NCI-H146 (cell line): ENCODE measurements at regions not wholly inside any gene's neighbourhood (a gene's known extent, or its start where the extent isn't known, plus 50 kb on each side); places are given as distances from the start of the nearest gene placed in this dataset.

ENCODE experiments used
- DNase-seq: peaks from one replicate; lab custom pipeline; 2025; lab: John Stamatoyannopoulos, UW

DNA sequence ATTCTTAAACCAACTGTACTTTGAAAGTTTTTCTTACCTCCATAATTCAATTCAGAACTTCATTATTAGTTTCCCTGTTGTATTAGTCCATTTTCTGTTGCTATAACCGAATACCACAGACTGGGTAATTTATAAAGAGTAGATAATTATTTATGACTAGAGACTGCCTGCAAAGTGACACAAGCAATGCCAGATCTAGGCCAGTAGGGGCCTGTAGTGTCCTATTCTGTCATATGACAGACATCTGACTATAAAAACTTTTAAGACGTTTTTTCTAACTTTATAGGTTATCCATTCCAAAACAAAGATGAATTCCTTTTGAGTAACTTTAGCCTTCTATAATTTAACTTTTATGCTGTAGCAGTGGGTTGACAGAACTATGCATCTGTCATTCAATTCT, 2783.8 kb downstream of the PCDH9 start:
- DNase-seq: no peak

DNA sequence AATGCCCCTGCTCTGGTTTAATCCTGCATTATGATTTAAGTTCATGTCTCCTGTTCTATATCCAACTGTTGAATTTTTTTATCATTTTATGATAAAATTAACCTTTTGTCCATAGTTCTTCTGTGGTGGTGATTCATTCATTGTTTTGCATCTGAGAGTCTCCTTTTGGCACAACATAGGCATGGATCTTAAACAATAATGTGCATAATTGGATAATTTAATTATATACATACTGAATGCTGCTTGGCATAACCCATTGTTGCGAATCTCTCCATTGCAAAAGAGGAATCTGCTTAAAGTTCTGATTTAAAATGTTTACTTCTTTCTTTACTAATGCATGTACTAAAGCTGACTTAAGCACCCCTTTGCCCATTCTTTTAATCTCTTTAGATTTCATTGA, 2788.4 kb downstream of the PCDH9 start:
- no peak for DNase-seq

DNA sequence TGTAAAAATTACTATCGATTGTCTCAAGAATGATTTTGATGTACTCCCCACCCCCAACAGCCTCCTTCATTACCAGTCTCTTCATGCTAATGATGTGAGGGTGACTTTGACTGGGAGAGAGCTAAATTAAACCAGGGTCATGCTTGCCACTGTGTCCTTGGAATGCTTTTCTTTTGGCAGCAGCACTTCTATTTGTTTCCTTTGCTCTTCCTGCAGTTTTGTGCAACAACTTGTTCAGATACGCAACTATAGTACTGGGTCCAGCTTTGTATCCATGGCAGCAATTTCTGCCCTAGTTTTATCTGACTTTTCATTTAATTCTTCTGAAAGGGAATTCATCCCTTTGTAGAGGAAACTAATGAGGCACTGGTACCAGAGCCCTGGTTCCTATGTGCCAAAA, 2792.1 kb downstream of the PCDH9 start:
- DNase-seq: no peak

DNA sequence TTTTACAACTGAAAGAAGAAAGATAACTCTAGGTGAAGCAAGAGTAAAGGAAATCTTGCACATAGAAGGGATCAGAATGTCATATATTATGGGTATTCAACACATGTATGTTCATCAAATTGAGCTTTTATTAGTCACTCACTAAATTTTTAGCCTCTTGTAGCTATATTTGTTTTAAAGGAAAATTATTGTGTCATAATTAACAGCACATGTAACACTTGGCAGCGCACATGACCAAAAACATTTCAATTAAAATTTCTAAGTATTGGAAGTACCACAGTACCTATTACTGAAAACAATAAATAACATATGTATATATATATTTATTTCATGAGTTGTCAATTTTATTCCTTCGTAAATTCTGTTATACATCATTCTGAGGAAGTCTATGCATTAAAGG, 2800.4 kb downstream of the PCDH9 start:
- no peak for DNase-seq

DNA sequence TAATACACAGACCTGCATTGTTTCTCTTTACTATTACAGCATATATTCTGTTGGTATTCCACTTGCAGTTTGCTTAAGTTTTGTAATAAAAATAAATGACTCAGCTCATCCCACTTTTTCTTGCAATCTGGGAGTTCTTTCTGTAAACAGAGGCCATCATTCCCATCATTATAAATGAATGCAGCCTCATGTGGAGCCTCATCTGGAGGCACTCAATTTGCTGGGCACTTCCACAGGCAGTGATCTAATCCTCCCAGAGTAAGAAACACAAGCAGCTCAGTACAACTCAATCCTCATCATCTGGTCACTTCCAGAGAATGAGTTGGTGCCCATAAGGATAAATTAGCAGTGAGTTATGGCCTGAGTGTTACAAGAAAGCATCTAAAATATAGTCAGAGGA, 2801.9 kb downstream of the PCDH9 start:
- no peak for DNase-seq

DNA sequence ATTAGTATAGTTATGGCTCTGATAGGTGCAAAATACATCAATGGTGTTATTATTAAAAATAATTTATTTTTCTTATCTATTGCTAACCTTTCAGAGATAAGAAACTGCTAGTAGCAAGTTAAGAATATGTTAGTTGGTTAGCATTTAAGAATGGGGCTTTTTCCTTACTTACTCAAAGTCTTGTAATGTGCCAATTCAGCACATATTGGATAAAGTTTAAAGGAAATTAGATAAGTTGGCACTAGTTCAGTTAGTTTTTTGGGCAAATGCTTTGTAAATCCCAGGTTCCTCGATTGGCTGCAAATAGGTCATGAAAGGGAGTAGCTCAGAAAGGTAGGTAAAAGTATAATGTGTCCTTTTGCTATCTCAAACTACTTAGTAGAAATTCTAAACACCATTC, 2806.7 kb downstream of the PCDH9 start:
- no peak for DNase-seq

DNA sequence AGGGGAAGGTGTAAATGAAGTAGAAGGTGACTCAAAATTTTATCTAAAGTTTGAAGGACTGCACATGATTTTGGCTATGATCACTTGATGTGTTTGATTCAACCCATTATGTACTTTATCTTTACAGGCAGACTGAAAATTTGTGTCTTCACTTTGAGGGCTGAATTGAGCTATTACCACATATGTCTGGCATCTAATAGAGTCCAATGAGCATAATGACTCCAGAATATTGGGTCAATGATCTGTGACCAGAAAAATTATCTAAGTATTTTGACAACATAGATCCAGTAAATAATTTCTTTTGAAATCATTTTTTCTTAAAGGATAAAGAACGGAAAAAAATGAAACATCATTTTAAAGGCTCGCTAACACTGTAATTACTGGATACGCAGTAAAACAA, 2810.0 kb downstream of the PCDH9 start:
- DNase-seq: no peak

DNA sequence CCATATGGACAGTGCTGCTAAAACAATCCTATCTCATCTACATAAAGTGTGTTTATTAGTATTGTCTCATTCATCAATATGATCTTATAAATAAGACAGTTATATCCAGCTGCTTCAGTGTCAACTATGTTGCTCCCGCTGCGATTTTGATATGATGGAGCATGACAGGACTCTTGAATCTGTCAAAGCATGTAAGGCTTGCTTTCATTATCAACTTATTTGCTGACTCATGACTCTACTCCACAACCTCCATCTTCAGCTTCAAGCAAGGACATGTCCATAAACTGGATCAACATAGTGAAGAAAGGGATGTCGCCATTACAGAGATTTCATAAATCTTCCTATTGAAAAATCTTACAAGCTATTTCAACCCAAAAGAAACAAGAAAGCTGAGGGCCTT, 2812.6 kb downstream of the PCDH9 start:
- no peak for DNase-seq

DNA sequence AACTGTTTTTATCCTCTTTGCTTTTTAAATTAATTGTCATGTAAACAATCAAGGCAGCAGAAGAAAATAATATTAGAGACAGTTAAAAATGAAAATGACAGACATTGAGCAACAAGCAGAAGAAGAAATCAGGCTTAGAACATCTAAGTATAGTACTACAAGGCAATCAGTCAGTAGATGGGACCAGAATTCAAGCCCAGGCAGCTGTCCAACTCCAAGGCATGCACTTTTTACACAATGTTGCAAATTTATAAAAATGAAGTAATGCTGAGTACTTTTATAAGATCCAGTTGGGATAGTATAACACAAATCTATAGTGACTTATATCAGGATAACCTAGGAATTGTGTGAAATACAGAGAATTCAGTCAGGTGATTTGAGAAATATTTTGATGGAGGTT, 2815.8 kb downstream of the PCDH9 start:
- no peak for DNase-seq

DNA sequence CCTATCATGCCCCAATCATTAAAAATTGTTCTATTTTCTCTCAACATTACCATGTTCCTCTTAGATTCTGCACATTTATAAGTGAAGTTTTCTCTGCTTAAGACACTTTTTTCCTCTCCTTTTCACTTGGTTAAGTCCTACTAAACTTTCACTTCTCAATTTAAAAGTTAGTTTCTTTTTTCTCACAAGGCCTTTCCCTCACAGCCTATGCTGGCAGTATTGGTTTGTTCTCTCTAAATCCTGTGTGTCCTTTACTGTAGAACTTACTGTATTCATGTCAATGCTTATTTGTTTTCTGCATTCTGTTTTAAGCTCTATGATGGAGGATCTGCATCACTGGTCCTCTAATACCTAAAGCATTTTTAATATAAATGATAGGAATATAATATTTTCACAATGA, 2816.6 kb downstream of the PCDH9 start:
- no peak for DNase-seq

DNA sequence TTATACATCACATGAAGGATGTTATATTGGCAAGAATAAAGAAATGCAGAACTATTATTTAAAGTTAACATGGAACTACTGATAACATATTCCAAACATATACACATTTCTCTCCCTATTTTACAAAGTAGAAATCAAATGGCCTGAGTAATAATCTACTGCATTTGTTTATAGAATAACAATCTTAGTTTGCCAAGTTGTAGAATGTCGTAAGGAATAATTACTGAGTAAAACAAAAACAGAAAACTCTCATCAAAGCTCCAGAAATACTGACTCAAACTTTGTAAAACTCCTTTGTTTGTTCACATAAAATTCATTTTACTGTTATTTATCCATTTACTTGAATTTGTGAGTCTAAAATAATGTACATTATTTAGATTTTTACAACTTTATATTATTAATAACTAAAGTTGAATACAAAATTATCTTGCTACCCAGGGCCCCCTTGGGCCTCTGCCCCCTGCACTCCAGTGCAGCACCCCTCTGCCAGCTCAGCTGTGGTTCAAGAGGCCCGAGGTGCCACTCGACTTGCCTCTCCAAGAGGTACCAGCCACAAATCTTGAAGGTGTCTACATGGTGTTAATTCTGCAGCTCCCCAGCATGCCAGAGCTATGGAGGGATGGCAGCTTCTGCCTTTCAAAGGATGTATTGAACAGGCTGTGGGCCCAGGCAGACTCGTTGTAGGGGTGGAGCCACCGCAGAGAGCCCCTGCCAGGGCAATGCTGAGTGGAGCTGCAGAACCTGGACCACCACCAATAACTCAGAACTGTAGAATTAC, 2819.7 kb downstream of the PCDH9 start:
- DNase-seq: no peak

DNA sequence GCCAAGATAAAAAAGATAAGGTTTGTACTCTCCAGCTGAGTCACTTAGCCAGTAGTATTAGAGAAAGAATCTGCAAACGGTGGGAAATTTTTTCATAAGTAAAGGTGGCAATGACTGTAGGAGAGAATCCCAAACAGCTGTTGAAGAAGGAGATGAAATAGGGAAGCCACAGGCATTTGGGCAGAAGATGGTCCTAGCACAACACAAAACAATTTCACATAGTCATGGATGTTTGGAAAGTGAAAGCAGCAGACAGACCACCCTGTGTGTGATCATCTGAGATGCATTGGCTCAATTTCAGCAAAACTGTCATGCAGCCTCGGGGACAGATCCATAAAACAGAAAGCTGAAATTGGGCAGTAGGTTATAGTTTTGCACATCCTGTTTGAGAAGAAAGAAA, 2832.4 kb downstream of the PCDH9 start:
- no peak for DNase-seq

DNA sequence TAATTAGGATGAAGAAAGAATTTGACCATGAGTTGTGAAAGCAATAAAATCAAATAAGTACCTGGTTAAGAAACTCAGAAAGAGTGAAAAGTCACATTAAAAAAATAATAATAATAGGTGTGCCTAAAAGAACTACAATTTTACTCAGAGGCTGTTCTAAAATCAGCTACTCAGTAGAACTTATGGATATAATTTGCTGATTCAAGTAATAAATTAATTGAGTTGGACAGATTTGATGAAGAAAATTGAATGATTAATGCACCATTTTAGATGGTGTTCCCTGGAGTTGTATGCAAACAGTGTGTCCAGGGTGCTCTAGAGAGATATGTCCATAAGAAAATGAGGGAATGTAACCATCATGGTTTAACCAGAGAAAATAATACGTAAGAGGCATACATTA, 2852.5 kb downstream of the PCDH9 start:
- DNase-seq: no peak

DNA sequence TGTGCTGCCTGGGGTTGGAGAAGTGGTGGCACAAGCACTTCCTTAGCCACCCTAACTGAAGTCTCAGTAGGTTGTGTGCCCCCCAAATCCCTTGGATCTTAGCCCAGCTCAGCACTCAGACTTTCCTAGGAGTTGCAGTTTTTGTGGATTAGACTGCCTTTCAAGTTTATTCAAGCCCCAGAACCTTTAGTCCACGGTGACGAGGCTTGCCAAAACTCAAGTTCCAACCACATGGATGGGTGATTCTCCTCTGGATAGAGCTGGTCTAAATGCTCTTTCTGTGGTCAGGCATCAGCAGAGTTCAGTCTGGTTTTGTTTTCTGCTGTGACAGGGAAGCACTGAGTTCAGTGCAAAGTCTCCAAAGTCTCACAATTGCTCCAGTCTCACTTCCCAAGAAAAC, 2858.7 kb downstream of the PCDH9 start:
- DNase-seq: no peak

DNA sequence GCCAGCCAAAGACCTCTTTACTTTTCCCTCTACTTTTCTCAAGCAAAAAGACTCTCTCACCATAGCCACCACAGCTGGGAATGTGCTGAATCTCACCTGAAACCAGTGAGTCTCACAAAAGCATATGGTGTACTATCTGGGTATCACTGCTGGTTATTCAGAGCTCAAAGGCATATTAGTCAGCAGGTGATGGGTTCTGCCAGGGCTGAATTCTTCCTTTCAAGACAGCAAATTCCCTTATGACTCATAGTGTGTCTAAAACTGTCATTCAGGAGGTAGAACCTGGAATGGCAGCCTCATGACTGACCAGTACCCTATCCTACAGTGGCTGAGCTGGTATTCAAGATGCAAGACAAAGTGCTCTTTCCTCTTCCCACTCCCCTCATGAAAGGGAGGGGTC, 2859.1 kb downstream of the PCDH9 start:
- no peak for DNase-seq

DNA sequence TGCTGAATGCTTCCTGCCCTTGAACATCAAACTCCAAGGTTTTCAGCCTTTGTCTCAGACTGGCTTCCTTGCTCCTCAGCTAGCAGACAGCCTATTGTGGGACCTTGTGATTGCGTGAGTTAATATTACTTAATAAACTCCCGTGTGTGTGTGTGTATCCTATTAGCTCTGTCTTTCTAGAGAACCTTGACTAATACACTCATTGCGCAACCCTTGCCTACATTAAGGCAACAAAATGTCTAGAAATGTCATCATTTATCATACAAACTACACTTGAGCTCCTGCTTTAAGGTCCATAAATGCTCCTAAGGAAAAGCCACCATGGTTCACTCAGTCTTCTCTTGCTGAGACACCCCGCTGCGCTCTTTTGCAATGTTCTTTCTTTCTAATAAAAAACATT, 2861.0 kb downstream of the PCDH9 start:
- DNase-seq: no peak

DNA sequence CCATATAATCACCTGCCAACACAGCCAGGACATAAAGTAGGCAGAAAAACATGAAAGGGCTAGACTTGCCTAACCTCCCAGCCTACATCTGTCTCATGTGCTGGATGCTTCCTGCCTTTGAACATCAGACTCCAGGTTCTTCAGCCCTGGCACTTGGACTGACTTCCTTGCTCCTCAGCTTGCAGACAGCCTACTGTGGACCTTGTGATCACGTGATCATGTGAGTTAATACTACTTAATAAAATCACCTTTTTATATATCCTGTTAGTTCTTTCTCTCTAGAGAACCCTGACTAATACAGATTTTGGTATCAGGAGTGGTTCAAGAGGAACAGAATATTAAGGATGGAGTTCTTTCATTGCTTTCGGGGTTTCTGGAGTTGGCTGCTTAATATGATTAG, 2867.6 kb downstream of the PCDH9 start:
- no peak for DNase-seq

DNA sequence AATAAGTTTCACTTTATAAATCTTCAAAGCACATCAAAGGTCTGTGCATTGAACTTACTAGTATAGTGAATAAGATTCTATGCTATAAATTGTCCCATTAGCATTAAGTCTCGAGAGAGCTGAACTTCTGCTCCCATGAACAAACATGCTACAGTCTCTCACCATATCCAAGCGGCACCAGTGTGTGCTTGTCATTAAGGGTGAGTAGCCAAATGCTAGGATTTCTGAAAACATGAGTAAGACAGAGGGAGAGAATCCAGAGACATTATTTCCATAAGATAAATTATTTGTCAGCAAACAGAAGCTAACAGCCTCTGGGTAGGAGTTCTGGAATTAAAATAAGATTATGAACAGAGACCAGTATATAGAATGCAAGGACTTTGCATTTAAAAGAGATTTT, 2882.5 kb downstream of the PCDH9 start:
- DNase-seq: no peak

DNA sequence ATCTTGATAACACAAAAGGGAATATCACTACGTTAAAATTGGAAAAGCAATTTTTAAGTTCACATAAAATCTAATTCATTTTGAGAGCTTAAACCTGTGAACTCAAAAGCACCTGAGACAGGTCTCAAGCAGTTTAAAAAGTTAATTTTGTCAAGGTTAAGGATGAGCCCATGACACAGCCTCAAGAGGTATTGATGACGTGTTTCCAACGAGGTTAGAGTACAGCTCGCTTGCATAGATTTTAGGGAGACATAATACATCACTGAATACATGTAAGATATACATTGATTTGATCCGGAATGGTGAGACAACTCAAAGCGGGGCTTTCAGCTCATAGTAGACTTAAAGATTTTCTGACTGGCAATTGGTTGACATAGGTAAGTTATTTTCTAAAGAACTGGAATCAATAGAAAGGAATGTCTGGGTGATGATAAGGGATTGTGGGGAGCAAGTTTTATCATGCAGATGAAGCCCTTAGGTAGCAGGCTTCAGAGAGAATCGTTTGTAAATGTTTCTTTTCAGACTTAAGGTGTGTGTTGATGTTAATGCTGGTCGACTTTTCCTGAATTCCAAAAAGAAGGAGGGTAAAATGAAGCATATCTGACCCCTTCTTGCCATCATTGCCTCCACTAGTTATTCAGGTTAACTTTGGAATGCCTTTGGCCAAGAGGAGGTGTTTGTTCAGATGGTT, 2890.6 kb downstream of the PCDH9 start:
- DNase-seq: no peak

DNA sequence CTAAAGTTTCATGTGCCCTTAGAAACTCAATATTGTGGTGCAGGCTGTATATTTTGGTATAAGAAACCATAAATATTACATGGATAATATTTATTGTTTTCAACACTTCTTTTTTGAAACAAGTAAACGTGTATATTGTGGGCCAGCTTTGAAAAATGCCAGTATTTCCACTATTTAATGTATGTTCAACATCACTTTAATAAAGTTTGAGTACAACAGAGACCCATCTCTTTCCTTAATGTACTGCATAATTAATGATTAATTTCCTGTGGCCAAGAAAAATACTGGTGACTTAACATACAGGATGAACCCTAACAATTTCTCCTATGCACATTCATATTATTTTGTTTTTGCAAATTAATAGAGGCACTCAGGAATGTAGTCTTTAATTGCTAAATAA, 2891.5 kb downstream of the PCDH9 start:
- no peak for DNase-seq

DNA sequence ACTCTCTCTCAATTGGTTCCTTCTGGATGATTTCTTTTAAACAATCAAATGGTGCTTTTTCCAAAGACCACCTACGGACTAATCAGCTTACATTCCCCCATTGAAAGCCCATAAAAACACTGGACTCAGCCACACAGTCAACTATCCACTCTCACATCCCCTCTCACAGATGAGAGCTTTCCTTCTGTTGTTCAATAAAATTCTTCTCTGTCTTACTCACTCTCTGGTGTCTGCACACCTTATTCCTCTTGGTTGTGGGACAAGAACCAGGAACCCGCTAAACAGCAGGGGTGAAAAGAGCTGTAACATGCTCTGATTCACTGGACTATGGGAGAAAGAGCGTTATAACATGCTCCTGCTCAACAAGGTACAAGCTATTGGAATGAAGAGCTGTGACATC, 2896.2 kb downstream of the PCDH9 start:
- DNase-seq: no peak

DNA sequence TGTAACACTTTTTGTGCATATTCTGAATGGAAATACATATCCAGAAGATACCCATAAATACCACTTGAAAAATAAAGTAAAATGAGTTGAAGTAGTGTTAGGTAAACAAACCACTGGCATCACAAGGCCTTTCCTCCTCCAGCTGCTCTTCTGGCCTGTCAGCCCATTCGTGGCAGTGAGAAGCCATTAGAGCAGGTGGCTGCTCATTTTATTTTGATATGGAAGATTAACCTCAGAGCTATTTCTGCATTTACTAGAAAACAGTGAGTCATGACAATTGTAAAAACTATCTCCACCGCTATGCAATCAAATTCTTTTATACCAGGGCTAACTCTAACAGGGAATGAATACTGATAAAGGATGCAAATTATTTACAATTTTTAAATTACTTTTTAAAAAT, 2898.1 kb downstream of the PCDH9 start:
- peak; percentile 33 for DNase-seq

DNA sequence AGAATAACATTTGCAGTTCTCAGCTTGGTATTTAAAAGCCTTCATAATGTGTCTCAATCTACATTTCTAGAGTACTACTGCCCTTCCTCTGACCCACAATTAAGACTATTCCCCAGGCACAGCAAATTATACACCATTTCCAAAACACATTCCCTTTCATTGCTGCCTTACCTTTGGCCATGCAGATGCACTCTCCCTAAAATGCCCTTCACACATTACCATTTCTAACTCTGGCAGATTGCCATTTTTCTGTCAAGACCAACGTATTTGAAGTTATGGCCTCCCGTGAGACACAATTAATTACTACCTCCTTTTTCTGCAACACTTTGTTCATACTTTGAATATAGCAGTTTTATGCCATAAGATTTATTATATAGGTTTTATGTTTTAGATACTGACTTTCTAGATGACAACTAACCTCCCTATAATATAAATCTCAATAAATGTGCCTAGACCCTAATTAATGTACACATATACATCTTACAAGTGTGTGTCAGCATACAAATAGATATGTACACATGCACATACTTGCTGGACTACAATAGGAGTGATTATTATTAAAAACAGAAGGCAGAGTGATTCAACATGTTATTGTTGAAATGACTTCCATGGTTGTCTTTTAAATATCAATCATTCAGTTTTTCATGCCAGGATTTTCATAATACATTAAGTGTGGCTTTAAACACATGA, 2902.5 kb downstream of the PCDH9 start:
- peak; percentile 6 for DNase-seq
